Thyroid gland (tissue), 4 donors: ENCODE measurements at regions not wholly inside any gene's neighbourhood (a gene's known extent, or its start where the extent isn't known, plus 50 kb on each side); places are given as distances from the start of the nearest gene placed in this dataset.

Experiments used
- DNase-seq, 2 donors: peaks; one replicate each; pipeline ENCODE4 v3.0.0-alpha.2; 2019
- H3K27ac ChIP-seq, 3 donors: fragments of 200-600 bp; sonication (generic); 1 replicate in 2 of 3; 2 replicates in 1 of 3; pipeline ENCODE4 v1.5.1; 2016 to 2019; ENCODE audit warnings: mild to moderate bottlenecking in 1 of 3, moderate library complexity in 1 of 3
- H3K27me3 ChIP-seq: fragments of 200-600 bp; sonication (generic); one replicate; pipeline ENCODE4 v1.5.1; 2019
- H3K36me3 ChIP-seq, 2 donors: fragments of 200-600 bp; sonication (generic); one replicate each; pipeline ENCODE4 v1.5.1; 2016 to 2019
- H3K4me1 ChIP-seq, 2 donors: fragments of 200-600 bp; sonication (generic); one replicate each; pipeline ENCODE4 v1.5.1; 2017 to 2019
- H3K4me3 ChIP-seq, 3 donors: fragments of 200-600 bp; sonication (generic); replicated peaks in 1 of 3; 1 replicate in 2 of 3; 2 replicates in 1 of 3; pipeline ENCODE4 v1.5.1; 2016; ENCODE audit warnings: mild to moderate bottlenecking in 1 of 3
- H3K9me3 ChIP-seq: fragments of 200-600 bp; sonication (generic); one replicate; pipeline ENCODE4 v1.5.1; 2017
- POLR2A ChIP-seq, 2 donors: fragments of 450-650 bp; IDR thresholded peaks; one replicate each; pipeline ENCODE4 v1.6.1; 2017; ENCODE audit warnings: antibody characterized with exemption in 2 of 2, mild to moderate bottlenecking in 2 of 2, moderate library complexity in 1 of 2
- WGBS, 2 donors: methylation state at CpG; one replicate each; pipeline ENCODE4 v1.1.5; 2017; 5-methylcytosine and 5-hydroxymethylcytosine counted together
- intact Hi-C: fragments of 100-400 bp; cut with DNase I; formaldehyde crosslinking; loops from one replicate; pipeline ENCODE4 v1.15.1; 2023
- TF ChIP-seq, protein P1 (sequence below), 6 experiments: fragments of 200-600 bp in 3 of 6; fragments of 450-650 bp in 3 of 6; sonication (generic) in 3 of 6; IDR thresholded peaks; one replicate each; pipeline ENCODE4 v1.5.1; 2016 to 2019; ENCODE audit warnings: antibody characterized with exemption in 6 of 6, mild to moderate bottlenecking in 2 of 6, inconsistent platforms in 1 of 6, moderate library complexity in 1 of 6

DNA sequence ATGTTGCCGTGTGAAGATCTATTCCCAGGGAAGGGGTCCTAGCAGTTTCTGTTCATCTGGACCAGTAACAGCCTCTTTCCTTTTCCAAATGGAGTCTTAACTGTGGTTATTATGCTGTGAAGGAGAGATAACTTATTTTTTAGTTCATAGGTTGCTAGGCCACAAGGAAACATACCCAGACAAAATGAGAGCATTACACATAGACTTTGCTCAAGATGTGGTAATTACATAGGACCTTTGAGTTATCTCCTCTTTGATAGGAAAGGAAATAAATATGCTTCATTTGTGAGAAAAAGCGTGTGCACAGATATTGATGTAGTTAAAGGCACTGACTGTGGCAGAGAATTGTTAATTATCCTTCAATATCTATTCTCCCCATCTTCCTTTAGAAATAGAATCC lies 52.5 kb upstream of the SNX2 start:
- peaks cover 0 to 8% of the 10 kb centered on the region in 2 donors for H3K4me1 ChIP-seq
- DNase-seq: no peak
- H3K9me3 ChIP-seq: no peaks in the 10 kb centered on the region
- no peaks in the 10 kb centered on the region for H3K36me3 ChIP-seq
- H3K4me3 ChIP-seq: no peak overlapping the region
- TF ChIP-seq, protein P1, sequence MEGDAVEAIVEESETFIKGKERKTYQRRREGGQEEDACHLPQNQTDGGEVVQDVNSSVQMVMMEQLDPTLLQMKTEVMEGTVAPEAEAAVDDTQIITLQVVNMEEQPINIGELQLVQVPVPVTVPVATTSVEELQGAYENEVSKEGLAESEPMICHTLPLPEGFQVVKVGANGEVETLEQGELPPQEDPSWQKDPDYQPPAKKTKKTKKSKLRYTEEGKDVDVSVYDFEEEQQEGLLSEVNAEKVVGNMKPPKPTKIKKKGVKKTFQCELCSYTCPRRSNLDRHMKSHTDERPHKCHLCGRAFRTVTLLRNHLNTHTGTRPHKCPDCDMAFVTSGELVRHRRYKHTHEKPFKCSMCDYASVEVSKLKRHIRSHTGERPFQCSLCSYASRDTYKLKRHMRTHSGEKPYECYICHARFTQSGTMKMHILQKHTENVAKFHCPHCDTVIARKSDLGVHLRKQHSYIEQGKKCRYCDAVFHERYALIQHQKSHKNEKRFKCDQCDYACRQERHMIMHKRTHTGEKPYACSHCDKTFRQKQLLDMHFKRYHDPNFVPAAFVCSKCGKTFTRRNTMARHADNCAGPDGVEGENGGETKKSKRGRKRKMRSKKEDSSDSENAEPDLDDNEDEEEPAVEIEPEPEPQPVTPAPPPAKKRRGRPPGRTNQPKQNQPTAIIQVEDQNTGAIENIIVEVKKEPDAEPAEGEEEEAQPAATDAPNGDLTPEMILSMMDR (IDR thresholded peaks at IDR 0.05): no peak
- intact Hi-C loops: no loop called here
- H3K27me3 ChIP-seq: no peaks in the 10 kb centered on the region
- no peak overlapping the region for H3K27ac ChIP-seq
- 92 to 97% methylated on average over 2 of the region's 2 CpGs for WGBS, 2 donors

- Histone ChIP-seq H3K4me1 (peaks cover 0 to 8% of the 10 kb centered on the region in 2 donors), H3K36me3 (no peaks in the 10 kb centered on the region), H3K27ac (no peak overlapping the region), H3K27me3 (no peaks in the 10 kb centered on the region), H3K4me3 (no peak overlapping the region), H3K9me3 (no peaks in the 10 kb centered on the region)
- intact Hi-C loops: no loop called here
- TF ChIP-seq POLR2A (IDR thresholded peaks at IDR 0.05): no peak
- TF ChIP-seq, protein P1 (IDR thresholded peaks at IDR 0.05): no peak
- WGBS, 2 donors: 25 to 41% methylated on average over 4 of the region's 4 CpGs
- no peak for DNase-seq
Measured at GRCh38 chr5:122723606-122724352, 51.1 kb upstream of the SNX2 start.
